ENCODE measurements at regions not wholly inside any gene's neighbourhood (a gene's known extent, or its start where the extent isn't known, plus 50 kb on each side); places are given as distances from the start of the nearest gene placed in this dataset.

DNA sequence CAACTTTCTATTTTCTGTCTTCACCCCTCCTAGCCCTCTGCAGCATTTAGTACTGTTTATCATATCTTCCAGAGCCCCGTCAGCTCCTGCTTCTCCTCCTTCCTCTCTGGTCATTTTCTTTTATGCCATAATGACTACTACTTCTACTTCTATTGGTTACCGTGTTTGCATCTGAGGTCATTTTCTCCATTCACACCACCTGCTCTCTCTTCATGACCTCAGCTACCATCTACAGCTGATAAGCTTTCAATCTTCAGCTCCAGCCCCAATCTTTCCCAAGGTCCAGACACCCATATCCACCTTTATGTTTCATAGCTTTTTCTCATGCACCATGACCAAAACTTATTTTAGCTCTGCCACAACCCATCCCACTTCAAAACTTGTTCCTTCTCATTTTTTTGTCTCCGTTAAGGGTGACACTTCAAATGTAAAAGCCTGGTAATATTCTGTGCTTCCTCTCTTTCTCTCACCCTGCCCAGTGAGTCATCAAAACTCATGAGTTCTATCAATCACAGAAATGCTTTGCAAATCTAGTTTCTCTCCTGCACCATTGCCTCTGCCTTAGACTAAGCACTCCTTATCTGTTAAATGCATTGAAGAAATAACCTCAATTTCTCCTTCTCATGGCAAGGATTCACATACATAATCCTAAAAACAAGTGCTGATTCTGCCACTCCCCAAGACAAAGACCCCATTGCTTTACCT is 71.3 kb upstream of the IQCM start:
- no peak for DNase-seq
- BruUV-seq (replicated peaks): no TSS peak
- no peaks in the 10 kb centered on the region for H3K36me3 Mint-ChIP-seq (ENCODE audit: insufficient read depth, unreplicated experiment)
- H3K36me3 ChIP-seq (ENCODE audit: control insufficient read depth, insufficient read depth, low read length): no peaks in the 10 kb centered on the region
- POLR2A ChIA-PET: interaction anchor here (0.6 kb wide), 1 partner anchor 120 kb away, joined by 3 read pairs; no protein-coding TSS in a partner anchor
- CTCF ChIA-PET: no interaction called here
- H3K4me1 Mint-ChIP-seq (ENCODE audit: low read depth, unreplicated experiment): peaks cover 7% of the 10 kb centered on the region
- no peak overlapping the region for H3K27ac Mint-ChIP-seq (ENCODE audit: unreplicated experiment)
- TF ChIP-seq, protein P1, sequence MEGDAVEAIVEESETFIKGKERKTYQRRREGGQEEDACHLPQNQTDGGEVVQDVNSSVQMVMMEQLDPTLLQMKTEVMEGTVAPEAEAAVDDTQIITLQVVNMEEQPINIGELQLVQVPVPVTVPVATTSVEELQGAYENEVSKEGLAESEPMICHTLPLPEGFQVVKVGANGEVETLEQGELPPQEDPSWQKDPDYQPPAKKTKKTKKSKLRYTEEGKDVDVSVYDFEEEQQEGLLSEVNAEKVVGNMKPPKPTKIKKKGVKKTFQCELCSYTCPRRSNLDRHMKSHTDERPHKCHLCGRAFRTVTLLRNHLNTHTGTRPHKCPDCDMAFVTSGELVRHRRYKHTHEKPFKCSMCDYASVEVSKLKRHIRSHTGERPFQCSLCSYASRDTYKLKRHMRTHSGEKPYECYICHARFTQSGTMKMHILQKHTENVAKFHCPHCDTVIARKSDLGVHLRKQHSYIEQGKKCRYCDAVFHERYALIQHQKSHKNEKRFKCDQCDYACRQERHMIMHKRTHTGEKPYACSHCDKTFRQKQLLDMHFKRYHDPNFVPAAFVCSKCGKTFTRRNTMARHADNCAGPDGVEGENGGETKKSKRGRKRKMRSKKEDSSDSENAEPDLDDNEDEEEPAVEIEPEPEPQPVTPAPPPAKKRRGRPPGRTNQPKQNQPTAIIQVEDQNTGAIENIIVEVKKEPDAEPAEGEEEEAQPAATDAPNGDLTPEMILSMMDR (IDR thresholded peaks at IDR 0.05; ENCODE audit: insufficient read depth in 1 of 2, low read depth in 1 of 2, low read length in 1 of 2, severe bottlenecking in 1 of 2, unreplicated experiment in 1 of 2): no peak
- H3K4me3 ChIP-seq (ENCODE audit: low read depth, low read length): no peak overlapping the region
- H3K4me3 Mint-ChIP-seq (ENCODE audit: unreplicated experiment): no peak overlapping the region
- intact Hi-C loops (cut with micrococcal nuclease; ENCODE audit: unreplicated experiment): no loop called here
- no peaks in the 10 kb centered on the region for H3K9me3 Mint-ChIP-seq (ENCODE audit: unreplicated experiment)
- no peaks in the 10 kb centered on the region for H3K9me3 ChIP-seq
- H3K27me3 ChIP-seq (replicated peaks; ENCODE audit: control insufficient read depth, insufficient read depth, low read length): no peaks in the 10 kb centered on the region
- H3K27me3 Mint-ChIP-seq (ENCODE audit: insufficient read depth, unreplicated experiment): no peaks in the 10 kb centered on the region
- no peaks in the 10 kb centered on the region for H3K4me1 ChIP-seq

DNA sequence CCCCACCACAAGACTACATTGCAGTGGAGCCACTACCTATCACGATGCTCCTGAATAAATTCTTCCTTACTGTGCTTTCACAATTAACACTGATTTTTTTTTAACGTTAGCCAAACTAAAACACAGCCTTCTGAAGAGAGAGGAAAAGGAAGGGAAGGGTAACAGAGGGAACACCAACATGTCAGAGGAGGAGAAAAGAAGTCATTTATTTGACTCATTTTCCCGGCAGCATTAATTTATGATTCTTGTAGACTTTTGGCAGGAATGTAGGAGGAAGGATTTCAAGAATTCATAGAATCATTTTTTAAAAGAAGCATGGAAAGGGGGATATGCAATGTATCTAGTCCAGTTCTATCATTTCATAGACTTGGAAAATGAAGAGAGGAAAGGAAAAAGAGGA is 74.3 kb upstream of the IQCM start:
- no peaks in the 10 kb centered on the region for H3K9me3 Mint-ChIP-seq (ENCODE audit: unreplicated experiment)
- H3K27ac Mint-ChIP-seq (ENCODE audit: unreplicated experiment): no peak overlapping the region
- no peaks in the 10 kb centered on the region for H3K36me3 ChIP-seq (ENCODE audit: control insufficient read depth, insufficient read depth, low read length)
- H3K36me3 Mint-ChIP-seq (ENCODE audit: insufficient read depth, unreplicated experiment): no peaks in the 10 kb centered on the region
- DNase-seq: no peak
- H3K4me1 ChIP-seq: no peaks in the 10 kb centered on the region
- no peaks in the 10 kb centered on the region for H3K4me1 Mint-ChIP-seq (ENCODE audit: low read depth, unreplicated experiment)
- H3K4me3 ChIP-seq (ENCODE audit: low read depth, low read length): no peak overlapping the region
- POLR2A ChIA-PET: no interaction called here
- no peaks in the 10 kb centered on the region for H3K27me3 ChIP-seq (replicated peaks; ENCODE audit: control insufficient read depth, insufficient read depth, low read length)
- BruUV-seq (replicated peaks): no TSS peak
- H3K27me3 Mint-ChIP-seq (ENCODE audit: insufficient read depth, unreplicated experiment): no peaks in the 10 kb centered on the region
- H3K9me3 ChIP-seq: no peaks in the 10 kb centered on the region
- intact Hi-C loops (cut with micrococcal nuclease; ENCODE audit: unreplicated experiment): loop anchor here (10.0 kb wide), 1 partner anchor 245 kb away; no protein-coding TSS in a partner anchor
- CTCF ChIA-PET: no interaction called here
- no peak overlapping the region for H3K4me3 Mint-ChIP-seq (ENCODE audit: unreplicated experiment)
- TF ChIP-seq, protein P1 (IDR thresholded peaks at IDR 0.05; ENCODE audit: insufficient read depth in 1 of 2, low read depth in 1 of 2, low read length in 1 of 2, severe bottlenecking in 1 of 2, unreplicated experiment in 1 of 2): no peak

DNA sequence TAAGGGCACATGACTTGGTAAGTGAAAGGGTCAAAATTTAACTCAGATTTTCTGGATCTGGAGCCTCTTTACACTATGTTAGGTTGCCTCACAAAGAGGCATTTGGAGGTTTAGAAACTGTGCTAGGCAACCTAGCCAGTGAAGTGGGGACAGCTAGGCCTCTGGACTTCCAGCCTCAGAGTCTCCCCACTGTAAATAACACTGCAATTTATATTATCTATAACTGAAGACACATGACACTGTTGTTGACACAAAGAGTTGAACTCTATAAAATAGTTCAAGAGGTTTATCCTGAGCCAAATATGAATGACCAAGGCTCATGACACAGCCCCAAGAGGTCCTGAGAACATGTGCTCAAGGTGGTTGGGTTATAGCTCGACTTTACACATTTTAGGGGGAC is 74.9 kb upstream of the IQCM start:
- CTCF ChIA-PET: no interaction called here
- BruUV-seq (replicated peaks): no TSS peak
- TF ChIP-seq, protein P1 (IDR thresholded peaks at IDR 0.05; ENCODE audit: insufficient read depth in 1 of 2, low read depth in 1 of 2, low read length in 1 of 2, severe bottlenecking in 1 of 2, unreplicated experiment in 1 of 2): no peak

More for the DNA sequence above, 74.9 kb upstream of the IQCM start:
- H3K4me1 Mint-ChIP-seq (ENCODE audit: low read depth, unreplicated experiment): no peaks in the 10 kb centered on the region
- no peaks in the 10 kb centered on the region for H3K9me3 Mint-ChIP-seq (ENCODE audit: unreplicated experiment)
- H3K4me1 ChIP-seq: no peaks in the 10 kb centered on the region
- H3K9me3 ChIP-seq: no peaks in the 10 kb centered on the region
- H3K36me3 Mint-ChIP-seq (ENCODE audit: insufficient read depth, unreplicated experiment): no peaks in the 10 kb centered on the region
- intact Hi-C loops (cut with micrococcal nuclease; ENCODE audit: unreplicated experiment): loop anchor here (10.0 kb wide), 1 partner anchor 246 kb away; no protein-coding TSS in a partner anchor
- no peak overlapping the region for H3K27ac Mint-ChIP-seq (ENCODE audit: unreplicated experiment)
- DNase-seq: no peak
- no peaks in the 10 kb centered on the region for H3K36me3 ChIP-seq (ENCODE audit: control insufficient read depth, insufficient read depth, low read length)
- H3K27me3 ChIP-seq (replicated peaks; ENCODE audit: control insufficient read depth, insufficient read depth, low read length): no peaks in the 10 kb centered on the region
- POLR2A ChIA-PET: no interaction called here
- H3K4me3 Mint-ChIP-seq (ENCODE audit: unreplicated experiment): no peak overlapping the region
- no peak overlapping the region for H3K4me3 ChIP-seq (ENCODE audit: low read depth, low read length)
- H3K27me3 Mint-ChIP-seq (ENCODE audit: insufficient read depth, unreplicated experiment): no peaks in the 10 kb centered on the region

All from Caco-2 (cell line).